Chondrocyte (in vitro differentiated cells): ENCODE measurements at regions not wholly inside any gene's neighbourhood (a gene's known extent, or its start where the extent isn't known, plus 50 kb on each side); places are given as distances from the start of the nearest gene placed in this dataset.

Experiments
- DNase-seq: peaks from one replicate; pipeline ENCODE4 v3.0.0; 2021; ENCODE audit warnings: mixed read lengths, low spot score
- H3K27ac Mint-ChIP-seq: one replicate; pipeline ENCODE4 v1.8.0; 2021; ENCODE audit warnings: mild to moderate bottlenecking, moderate library complexity, mixed read lengths; ENCODE audit not compliant: unreplicated experiment
- H3K27me3 Mint-ChIP-seq: 2 replicates; pipeline ENCODE4 v1.8.0; 2021; ENCODE audit warnings: low read depth, mixed read lengths
- H3K36me3 Mint-ChIP-seq: 2 replicates; pipeline ENCODE4 v1.8.0; 2021; ENCODE audit warnings: low read depth, mixed read lengths
- H3K4me1 Mint-ChIP-seq: 2 replicates; pipeline ENCODE4 v1.8.0; 2021; ENCODE audit warnings: low read depth, mild to moderate bottlenecking, mixed read lengths
- H3K4me3 Mint-ChIP-seq: one replicate; pipeline ENCODE4 v1.8.0; 2021; ENCODE audit warnings: mild to moderate bottlenecking, moderate library complexity, mixed read lengths; ENCODE audit not compliant: unreplicated experiment
- H3K9me3 Mint-ChIP-seq: 2 replicates; pipeline ENCODE4 v1.8.0; 2021; ENCODE audit warnings: low read depth, mixed read lengths
- CTCF ChIP-seq: fragments of 200-600 bp; sonication (generic); IDR thresholded peaks from 2 replicates; pipeline ENCODE4 v1.5.0; 2021; ENCODE audit warnings: antibody characterized with exemption, mild to moderate bottlenecking, moderate library complexity

GRCh38 chr13:83816081-83816480, 66.2 kb downstream of the SLITRK1 start:
- Mint-ChIP-seq H3K4me1 (peaks cover 9% of the 10 kb centered on the region), H3K27ac (no peak overlapping the region), H3K9me3 (peaks cover 2% of the 10 kb centered on the region), H3K4me3 (no peak overlapping the region), H3K36me3 (no peaks in the 10 kb centered on the region), H3K27me3 (no peaks in the 10 kb centered on the region)
- no peak for TF ChIP-seq CTCF
- no peak for DNase-seq

- H3K4me1 Mint-ChIP-seq: peaks cover 9% of the 10 kb centered on the region
- no peak for TF ChIP-seq CTCF
- no peaks in the 10 kb centered on the region for H3K27me3 Mint-ChIP-seq
- peaks cover 2% of the 10 kb centered on the region for H3K9me3 Mint-ChIP-seq
- no peak for DNase-seq
- H3K4me3 Mint-ChIP-seq: no peak overlapping the region
- H3K36me3 Mint-ChIP-seq: no peaks in the 10 kb centered on the region
- H3K27ac Mint-ChIP-seq: no peak overlapping the region
Measured at GRCh38 chr13:83815598-83815997, 66.7 kb downstream of the SLITRK1 start.

- Mint-ChIP-seq H3K4me1 (no peaks in the 10 kb centered on the region), H3K9me3 (peaks cover 2% of the 10 kb centered on the region), H3K36me3 (no peaks in the 10 kb centered on the region), H3K27me3 (no peaks in the 10 kb centered on the region), H3K4me3 (no peak overlapping the region), H3K27ac (no peak overlapping the region)
- TF ChIP-seq CTCF: no peak
- no peak for DNase-seq
Measured at GRCh38 chr13:83810136-83810535, 72.1 kb downstream of the SLITRK1 start.

GRCh38 chr13:83804356-83804962, 77.8 kb downstream of the SLITRK1 start:
- DNase-seq: no peak
- Mint-ChIP-seq H3K4me3 (no peak overlapping the region), H3K9me3 (no peaks in the 10 kb centered on the region), H3K4me1 (no peaks in the 10 kb centered on the region), H3K36me3 (no peaks in the 10 kb centered on the region), H3K27me3 (no peaks in the 10 kb centered on the region), H3K27ac (no peak overlapping the region)
- no peak for TF ChIP-seq CTCF

GRCh38 chr13:83798731-83799130, 83.5 kb downstream of the SLITRK1 start:
- no peaks in the 10 kb centered on the region for H3K27me3 Mint-ChIP-seq
- DNase-seq: no peak
- no peaks in the 10 kb centered on the region for H3K9me3 Mint-ChIP-seq
- no peak overlapping the region for H3K27ac Mint-ChIP-seq
- H3K4me1 Mint-ChIP-seq: no peaks in the 10 kb centered on the region
- H3K4me3 Mint-ChIP-seq: no peak overlapping the region
- TF ChIP-seq CTCF: no peak
- H3K36me3 Mint-ChIP-seq: no peaks in the 10 kb centered on the region
